Bronchial epithelial cell (primary cell): ENCODE measurements at regions not wholly inside any gene's neighbourhood (a gene's known extent, or its start where the extent isn't known, plus 50 kb on each side); places are given as distances from the start of the nearest gene placed in this dataset.
A peak's percentile ranks its signal among the peaks of the same experiment; 100 is the strongest.

ENCODE experiments used
- DNase-seq: peaks from one replicate; pipeline ENCODE4 v3.0.0-alpha.2; 2010; ENCODE audit warnings: low read depth
- FAIRE-seq: peaks from 2 replicates; lab custom pipeline; 2011; peaks lifted over from hg19 to GRCh38; lab: Jason Lieb, UNC
- H3K27me3 ChIP-seq: 2 replicates; pipeline ENCODE4 v1.5.1; 2011; ENCODE audit warnings: low read length; ENCODE audit not compliant: control insufficient read depth, insufficient read depth
- H3K36me3 ChIP-seq: 2 replicates; pipeline ENCODE4 v1.5.1; 2011; ENCODE audit warnings: low read length; ENCODE audit not compliant: control insufficient read depth, insufficient read depth
- H3K4me3 ChIP-seq: 2 replicates; pipeline ENCODE4 v1.5.1; 2011; ENCODE audit warnings: mild to moderate bottlenecking, low read depth, low read length, control low read depth
- TF ChIP-seq, protein P1 (sequence below): IDR thresholded peaks from 2 replicates; pipeline ENCODE4 v1.5.1; 2011; ENCODE audit warnings: mild to moderate bottlenecking, moderate library complexity, low read length, control low read depth, inconsistent platforms; ENCODE audit not compliant: insufficient read depth, severe bottlenecking

DNA sequence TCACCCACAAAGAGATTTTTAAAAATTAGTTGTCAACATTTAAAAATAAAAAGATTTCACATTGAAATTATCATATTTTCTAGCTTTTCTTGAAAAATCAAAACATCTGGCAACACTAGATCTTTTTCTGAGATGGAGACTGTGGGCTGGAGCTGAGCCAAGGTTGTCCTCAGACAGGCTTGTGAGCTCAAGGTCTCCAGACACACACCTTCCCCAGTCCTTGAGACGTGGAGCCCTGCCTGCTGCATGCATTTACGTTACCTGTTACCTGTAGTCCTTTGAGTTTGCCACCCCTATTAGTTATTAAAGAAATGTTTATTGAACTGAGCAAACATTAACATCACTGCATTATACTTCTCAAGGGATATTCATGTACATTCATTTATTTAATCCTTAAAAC lies 87.5 kb upstream of the TLE1 start:
- TF ChIP-seq, protein P1, sequence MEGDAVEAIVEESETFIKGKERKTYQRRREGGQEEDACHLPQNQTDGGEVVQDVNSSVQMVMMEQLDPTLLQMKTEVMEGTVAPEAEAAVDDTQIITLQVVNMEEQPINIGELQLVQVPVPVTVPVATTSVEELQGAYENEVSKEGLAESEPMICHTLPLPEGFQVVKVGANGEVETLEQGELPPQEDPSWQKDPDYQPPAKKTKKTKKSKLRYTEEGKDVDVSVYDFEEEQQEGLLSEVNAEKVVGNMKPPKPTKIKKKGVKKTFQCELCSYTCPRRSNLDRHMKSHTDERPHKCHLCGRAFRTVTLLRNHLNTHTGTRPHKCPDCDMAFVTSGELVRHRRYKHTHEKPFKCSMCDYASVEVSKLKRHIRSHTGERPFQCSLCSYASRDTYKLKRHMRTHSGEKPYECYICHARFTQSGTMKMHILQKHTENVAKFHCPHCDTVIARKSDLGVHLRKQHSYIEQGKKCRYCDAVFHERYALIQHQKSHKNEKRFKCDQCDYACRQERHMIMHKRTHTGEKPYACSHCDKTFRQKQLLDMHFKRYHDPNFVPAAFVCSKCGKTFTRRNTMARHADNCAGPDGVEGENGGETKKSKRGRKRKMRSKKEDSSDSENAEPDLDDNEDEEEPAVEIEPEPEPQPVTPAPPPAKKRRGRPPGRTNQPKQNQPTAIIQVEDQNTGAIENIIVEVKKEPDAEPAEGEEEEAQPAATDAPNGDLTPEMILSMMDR = no peak
- FAIRE-seq (no peak), DNase-seq (no peak)
- H3K4me3 ChIP-seq = no peak overlapping the region
- H3K27me3 ChIP-seq = no peaks in the 10 kb centered on the region
- H3K36me3 ChIP-seq = no peaks in the 10 kb centered on the region

DNA sequence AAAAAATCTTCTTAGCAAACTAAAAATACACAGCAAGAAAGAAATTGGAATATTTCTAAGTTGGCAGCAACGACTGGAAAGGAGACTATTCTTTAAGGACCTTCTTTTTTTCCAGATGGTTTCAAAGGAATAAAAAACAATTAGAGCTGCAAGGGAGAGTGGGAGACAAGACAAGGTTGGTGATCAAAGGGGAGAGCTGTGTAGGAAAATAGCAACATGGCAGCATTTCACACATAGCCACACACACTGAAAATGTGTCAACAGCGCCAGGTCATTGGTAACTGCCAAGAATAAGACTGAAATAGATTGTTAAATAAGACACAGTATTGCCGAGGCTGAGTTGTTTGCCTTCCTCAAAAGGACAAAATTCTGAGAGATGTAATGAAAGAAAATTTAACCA lies 88.1 kb upstream of the TLE1 start:
- H3K4me3 ChIP-seq = no peak overlapping the region
- no peak for DNase-seq
- no peaks in the 10 kb centered on the region for H3K36me3 ChIP-seq
- FAIRE-seq = no peak
- no peaks in the 10 kb centered on the region for H3K27me3 ChIP-seq
- TF ChIP-seq, protein P1 = no peak

DNA sequence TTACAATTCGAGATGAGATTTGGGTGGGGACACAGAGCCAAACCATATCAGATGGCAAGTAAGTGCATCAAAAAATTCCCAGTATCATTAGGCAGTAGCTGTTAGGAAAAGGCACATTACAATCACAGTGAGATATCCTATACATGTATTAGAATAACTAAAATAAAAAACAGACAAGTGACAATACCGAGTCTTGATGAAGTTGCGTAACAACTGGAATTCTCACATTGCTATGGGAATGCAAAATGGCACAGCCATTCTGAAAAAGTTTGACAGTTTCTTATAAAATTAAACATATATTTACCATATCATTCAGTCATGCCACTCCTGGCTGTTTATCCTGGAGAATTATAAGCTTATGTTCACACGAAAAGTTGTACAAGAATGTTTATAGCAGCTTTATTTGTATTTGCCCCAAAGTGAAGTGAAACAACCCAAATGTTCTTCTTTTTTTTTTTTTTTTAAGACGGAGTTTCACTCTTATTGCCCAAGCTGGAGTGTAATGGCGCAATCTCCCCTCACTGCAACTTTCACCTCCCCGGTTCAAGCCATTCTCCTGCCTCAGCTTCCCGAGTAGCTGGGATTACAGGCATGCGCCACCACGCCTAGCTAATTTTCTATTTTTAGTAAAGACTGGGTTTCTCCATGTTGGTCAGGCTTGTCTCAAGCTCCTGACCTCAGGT lies 93.1 kb upstream of the TLE1 start:
- no peak for DNase-seq
- no peak for FAIRE-seq
- Histone ChIP-seq H3K36me3 (no peaks in the 10 kb centered on the region), H3K27me3 (no peaks in the 10 kb centered on the region), H3K4me3 (no peak overlapping the region)
- TF ChIP-seq, protein P1 = no peak

DNA sequence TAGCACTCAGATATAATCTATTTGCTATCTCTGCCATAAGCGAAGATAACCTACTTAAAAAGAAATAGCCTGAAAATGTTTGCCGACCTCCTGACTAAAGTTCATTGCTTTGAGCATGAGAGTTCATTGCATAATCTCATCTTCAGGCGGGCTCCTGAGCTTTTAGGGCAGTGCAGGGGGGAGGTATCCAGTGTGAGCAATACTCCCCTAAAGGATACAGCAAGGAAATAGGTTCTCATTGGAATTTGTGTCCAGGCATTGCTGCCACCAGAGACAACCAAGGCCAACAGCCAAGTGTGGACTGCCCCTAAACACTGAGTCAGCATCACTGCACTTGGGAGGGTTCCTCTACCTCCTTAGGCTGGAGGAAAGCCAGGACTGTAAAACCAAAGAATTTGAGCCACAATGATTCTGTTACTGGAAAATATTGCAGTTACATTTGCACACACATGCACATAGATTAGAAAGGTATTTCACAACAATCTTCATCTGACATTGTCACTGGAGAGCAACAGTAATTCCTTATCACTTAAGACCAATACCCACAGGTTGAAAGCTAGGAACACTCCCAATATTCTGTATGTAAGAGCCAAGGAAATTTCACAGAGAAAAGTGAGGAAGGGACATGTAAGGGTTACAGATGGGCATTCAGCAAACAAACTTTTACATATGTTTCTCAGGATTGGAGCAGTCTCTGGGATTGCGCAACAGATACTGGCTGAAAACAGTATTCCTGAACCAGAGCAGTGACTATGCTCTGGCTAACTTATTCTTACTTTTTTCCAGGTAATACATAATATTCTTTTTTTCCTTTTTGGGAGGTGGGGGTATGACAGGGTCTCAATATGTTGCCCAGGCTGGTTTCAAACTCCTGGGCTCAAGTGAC lies 98.6 kb upstream of the TLE1 start:
- Histone ChIP-seq H3K36me3 (no peaks in the 10 kb centered on the region), H3K4me3 (no peak overlapping the region), H3K27me3 (no peaks in the 10 kb centered on the region)
- peak; percentile 69 for DNase-seq
- no peak for FAIRE-seq
- TF ChIP-seq, protein P1 = no peak

DNA sequence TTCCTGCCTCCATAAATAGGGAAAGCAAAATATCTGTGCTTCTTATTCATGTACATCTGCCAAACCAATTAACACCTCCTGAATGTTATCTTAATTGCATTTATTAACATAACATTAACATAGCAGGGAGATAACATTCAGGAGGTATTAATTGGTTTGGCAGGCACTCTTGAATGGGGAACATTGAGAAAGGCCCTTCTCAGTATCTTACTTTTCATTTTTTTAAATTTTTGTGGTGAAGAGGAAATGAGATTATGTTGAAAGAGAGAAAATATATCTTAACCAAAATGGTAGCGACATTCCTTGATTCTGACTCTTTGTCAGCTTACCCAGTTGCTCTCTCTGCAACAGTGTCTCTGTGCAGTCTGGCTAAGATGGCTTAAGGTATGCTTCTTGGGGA lies 100.4 kb upstream of the TLE1 start:
- Histone ChIP-seq H3K27me3 (no peaks in the 10 kb centered on the region), H3K4me3 (no peak overlapping the region), H3K36me3 (no peaks in the 10 kb centered on the region)
- TF ChIP-seq, protein P1 = no peak
- DNase-seq (no peak), FAIRE-seq (no peak)
